Tibial artery (tissue), 4 donors: ENCODE measurements at regions not wholly inside any gene's neighbourhood (a gene's known extent, or its start where the extent isn't known, plus 50 kb on each side); places are given as distances from the start of the nearest gene placed in this dataset.

ENCODE experiments used
- DNase-seq, 2 donors: peaks; one replicate each; pipeline ENCODE4 v3.0.0-alpha.2; 2019
- H3K27ac ChIP-seq, 2 donors: fragments of 200-600 bp; sonication (generic) in 1 of 2; 1 replicate in 1 of 2; 2 replicates in 1 of 2; pipeline ENCODE4 v1.5.1; 2018 to 2019; ENCODE audit warnings: mild to moderate bottlenecking in 1 of 2
- H3K27me3 ChIP-seq, 2 donors: fragments of 200-600 bp; sonication (generic) in 1 of 2; one replicate each; pipeline versions ENCODE4 v1.5.1 to v1.6.0; 2016 to 2019
- H3K36me3 ChIP-seq, 3 donors: fragments of 200-600 bp; sonication (generic) in 2 of 3; one replicate each; pipeline ENCODE4 v1.5.1; 2016 to 2019; ENCODE audit warnings: mild to moderate bottlenecking in 2 of 3
- H3K4me1 ChIP-seq, 4 donors: fragments of 200-600 bp; sonication (generic) in 2 of 4; 1 replicate in 3 of 4; 2 replicates in 1 of 4; pipeline ENCODE4 v1.5.1; 2016 to 2019
- H3K4me3 ChIP-seq, 2 donors: fragments of 200-600 bp; sonication (generic) in 1 of 2; 1 replicate in 1 of 2; 2 replicates in 1 of 2; pipeline ENCODE4 v1.5.1; 2018 to 2019; ENCODE audit warnings: mild to moderate bottlenecking in 2 of 2
- H3K9me3 ChIP-seq, 3 donors: fragments of 200-600 bp; sonication (generic) in 1 of 3; one replicate each; pipeline ENCODE4 v1.5.1; 2016 to 2019
- intact Hi-C: fragments of 100-400 bp; cut with DNase I; formaldehyde crosslinking; loops from one replicate; pipeline ENCODE4 v1.15.0; 2023; ENCODE audit warnings: low total_unique reads
- TF ChIP-seq, protein P1 (sequence below), 2 experiments: fragments of 200-600 bp in 1 of 2; fragments of 450-650 bp in 1 of 2; IDR thresholded peaks; one replicate each; pipeline ENCODE4 v1.5.1; 2017 to 2019; ENCODE audit warnings: antibody characterized with exemption in 2 of 2, mild to moderate bottlenecking in 1 of 2, moderate library complexity in 1 of 2

DNA sequence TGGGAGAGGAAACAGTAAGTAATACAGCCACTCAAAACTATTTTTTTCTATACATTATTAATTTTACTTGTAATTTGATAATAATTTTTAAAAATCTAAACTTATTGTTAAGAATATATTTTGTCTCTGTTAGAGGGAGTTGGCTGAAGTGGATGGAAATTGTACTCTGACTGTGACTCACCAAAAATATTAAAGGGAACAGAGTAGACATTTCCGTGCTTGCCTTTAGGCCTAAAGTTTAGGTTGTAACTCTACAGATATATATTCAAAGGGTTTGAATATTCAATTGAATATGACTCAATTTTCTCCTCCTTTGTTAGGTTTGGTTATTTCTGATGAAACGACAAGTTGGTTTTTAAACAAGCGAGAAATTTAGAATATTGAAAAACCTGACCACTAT is 128.3 kb upstream of the PITX2 start:
- Histone ChIP-seq H3K27ac (no peak overlapping the region), H3K9me3 (no peaks in the 10 kb centered on the region), H3K4me1 (no peaks in the 10 kb centered on the region), H3K36me3 (no peaks in the 10 kb centered on the region), H3K27me3 (no peaks in the 10 kb centered on the region), H3K4me3 (no peak overlapping the region)
- TF ChIP-seq, protein P1, sequence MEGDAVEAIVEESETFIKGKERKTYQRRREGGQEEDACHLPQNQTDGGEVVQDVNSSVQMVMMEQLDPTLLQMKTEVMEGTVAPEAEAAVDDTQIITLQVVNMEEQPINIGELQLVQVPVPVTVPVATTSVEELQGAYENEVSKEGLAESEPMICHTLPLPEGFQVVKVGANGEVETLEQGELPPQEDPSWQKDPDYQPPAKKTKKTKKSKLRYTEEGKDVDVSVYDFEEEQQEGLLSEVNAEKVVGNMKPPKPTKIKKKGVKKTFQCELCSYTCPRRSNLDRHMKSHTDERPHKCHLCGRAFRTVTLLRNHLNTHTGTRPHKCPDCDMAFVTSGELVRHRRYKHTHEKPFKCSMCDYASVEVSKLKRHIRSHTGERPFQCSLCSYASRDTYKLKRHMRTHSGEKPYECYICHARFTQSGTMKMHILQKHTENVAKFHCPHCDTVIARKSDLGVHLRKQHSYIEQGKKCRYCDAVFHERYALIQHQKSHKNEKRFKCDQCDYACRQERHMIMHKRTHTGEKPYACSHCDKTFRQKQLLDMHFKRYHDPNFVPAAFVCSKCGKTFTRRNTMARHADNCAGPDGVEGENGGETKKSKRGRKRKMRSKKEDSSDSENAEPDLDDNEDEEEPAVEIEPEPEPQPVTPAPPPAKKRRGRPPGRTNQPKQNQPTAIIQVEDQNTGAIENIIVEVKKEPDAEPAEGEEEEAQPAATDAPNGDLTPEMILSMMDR (IDR thresholded peaks at IDR 0.05) = no peak
- intact Hi-C loops = no loop called here
- DNase-seq = no peak

DNA sequence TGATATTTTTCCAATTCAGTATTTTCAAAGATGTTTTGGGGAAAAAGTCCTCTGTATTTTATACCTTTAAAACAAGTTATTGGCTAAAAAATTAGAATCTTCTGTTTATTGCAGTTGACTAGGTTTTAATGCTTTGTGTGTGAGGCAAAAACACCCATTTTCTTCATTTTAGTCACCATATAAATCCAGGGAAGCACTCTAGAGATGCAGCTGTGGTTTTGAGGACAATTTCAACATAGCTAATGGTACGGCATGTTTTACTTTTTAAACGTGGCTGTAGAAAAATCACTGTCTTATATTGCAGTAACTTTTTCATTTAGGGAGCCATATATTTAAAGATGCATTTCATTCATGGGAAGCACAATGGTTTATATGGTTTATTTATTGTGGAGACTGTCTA is 129.1 kb upstream of the PITX2 start:
- no peaks in the 10 kb centered on the region for H3K36me3 ChIP-seq
- TF ChIP-seq, protein P1 (IDR thresholded peaks at IDR 0.05) = no peak
- H3K27ac ChIP-seq = no peak overlapping the region
- H3K9me3 ChIP-seq = no peaks in the 10 kb centered on the region
- no peaks in the 10 kb centered on the region for H3K27me3 ChIP-seq
- intact Hi-C loops = no loop called here
- no peaks in the 10 kb centered on the region for H3K4me1 ChIP-seq
- no peak overlapping the region for H3K4me3 ChIP-seq
- DNase-seq = no peak

DNA sequence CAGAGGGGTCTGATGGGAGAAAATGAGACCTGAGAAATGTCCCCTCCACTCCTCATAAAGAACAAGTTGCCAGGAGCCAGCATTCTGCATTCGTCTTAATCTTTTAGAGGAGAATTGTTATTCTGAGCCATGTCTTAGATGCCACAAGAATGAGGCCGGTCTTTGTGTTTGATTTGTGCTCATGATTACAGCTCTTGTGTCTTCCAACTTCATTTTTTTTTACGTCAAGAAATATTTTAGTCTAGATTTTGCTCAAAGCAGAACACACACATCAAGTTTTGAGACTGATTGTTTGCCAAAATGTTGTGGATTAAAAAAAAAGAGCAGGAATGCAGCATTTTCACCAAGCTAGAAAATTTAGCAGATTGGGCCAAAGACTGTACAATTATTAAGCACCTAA is 130.6 kb upstream of the PITX2 start:
- DNase-seq = no peak
- H3K27ac ChIP-seq = no peak overlapping the region
- H3K4me1 ChIP-seq = no peaks in the 10 kb centered on the region
- no peaks in the 10 kb centered on the region for H3K36me3 ChIP-seq
- TF ChIP-seq, protein P1 (IDR thresholded peaks at IDR 0.05) = no peak
- H3K4me3 ChIP-seq = no peak overlapping the region
- intact Hi-C loops = no loop called here
- no peaks in the 10 kb centered on the region for H3K9me3 ChIP-seq
- H3K27me3 ChIP-seq = no peaks in the 10 kb centered on the region

DNA sequence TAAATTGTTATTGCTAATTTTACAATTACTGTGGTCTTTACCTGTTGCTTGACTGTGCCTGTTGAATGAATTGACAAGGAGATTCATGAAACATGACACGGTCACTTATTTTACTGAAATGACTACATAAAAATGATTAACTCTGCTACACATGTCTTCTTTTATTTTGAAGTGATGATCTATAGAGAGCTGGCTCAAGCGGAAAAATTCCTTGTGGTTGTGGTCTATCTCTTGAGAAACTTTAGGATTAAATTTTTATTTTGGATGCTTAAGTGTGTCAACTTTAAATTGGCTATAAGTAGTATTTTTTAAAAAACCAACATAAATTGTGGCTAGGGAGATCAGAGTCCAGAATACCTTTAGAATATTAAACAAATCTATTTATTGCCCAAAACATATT is 131.8 kb upstream of the PITX2 start:
- no peaks in the 10 kb centered on the region for H3K9me3 ChIP-seq

DNA sequence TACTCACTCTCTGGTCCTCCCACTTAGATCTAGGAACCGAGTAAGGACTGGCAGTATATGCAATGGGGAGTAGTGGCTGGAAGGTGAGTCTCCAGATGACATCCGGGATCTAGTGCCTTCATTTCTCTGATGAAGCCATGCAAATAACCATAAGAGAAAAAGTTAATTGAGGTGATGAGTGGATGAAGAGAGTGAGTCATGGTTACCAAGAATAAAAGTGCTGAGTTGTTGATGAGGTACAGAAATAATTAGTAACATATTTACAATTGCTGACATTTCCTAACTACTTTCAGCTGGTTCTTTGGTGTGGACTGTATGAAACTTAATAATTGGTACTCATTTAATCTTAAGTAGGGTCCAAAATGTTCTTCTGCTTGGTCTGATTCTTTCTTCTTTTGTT is 146.7 kb upstream of the PITX2 start:
- H3K4me3 ChIP-seq = no peak overlapping the region
- no peak overlapping the region for H3K27ac ChIP-seq
- H3K9me3 ChIP-seq = no peaks in the 10 kb centered on the region
- H3K27me3 ChIP-seq = no peaks in the 10 kb centered on the region
- TF ChIP-seq, protein P1 (IDR thresholded peaks at IDR 0.05) = no peak
- H3K4me1 ChIP-seq = no peaks in the 10 kb centered on the region
- intact Hi-C loops = no loop called here
- DNase-seq = no peak
- H3K36me3 ChIP-seq = no peaks in the 10 kb centered on the region

More for the DNA sequence above, 131.8 kb upstream of the PITX2 start:
- H3K27me3 ChIP-seq = no peaks in the 10 kb centered on the region
- no peak overlapping the region for H3K27ac ChIP-seq
- no peak for DNase-seq
- no peaks in the 10 kb centered on the region for H3K36me3 ChIP-seq
- intact Hi-C loops = no loop called here
- no peak overlapping the region for H3K4me3 ChIP-seq
- no peaks in the 10 kb centered on the region for H3K4me1 ChIP-seq
- TF ChIP-seq, protein P1 (IDR thresholded peaks at IDR 0.05) = no peak

DNA sequence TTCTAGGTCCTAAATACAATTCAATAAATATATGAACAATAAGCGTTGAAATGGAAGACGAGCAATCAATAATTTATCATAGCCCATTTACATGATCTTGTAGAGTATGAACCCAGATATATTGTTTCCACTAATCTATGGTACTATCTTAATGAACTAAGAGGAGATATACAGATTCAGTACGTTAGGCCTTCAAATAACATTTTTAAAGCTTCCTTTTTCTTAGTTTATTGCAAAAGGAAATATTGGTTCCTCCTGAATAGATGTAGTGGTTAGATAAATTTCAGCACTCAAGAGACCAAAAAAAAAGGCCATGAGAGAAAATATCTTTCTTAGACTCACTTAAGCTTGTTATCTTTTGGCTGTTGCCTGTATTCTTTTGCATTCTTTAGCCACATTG is 147.5 kb upstream of the PITX2 start:
- no peak for DNase-seq
- H3K27me3 ChIP-seq = no peaks in the 10 kb centered on the region
- H3K4me3 ChIP-seq = no peak overlapping the region
- no peaks in the 10 kb centered on the region for H3K9me3 ChIP-seq
- no peaks in the 10 kb centered on the region for H3K36me3 ChIP-seq
- intact Hi-C loops = no loop called here
- TF ChIP-seq, protein P1 (IDR thresholded peaks at IDR 0.05) = no peak
- H3K4me1 ChIP-seq = no peaks in the 10 kb centered on the region
- H3K27ac ChIP-seq = no peak overlapping the region
